ENCODE measurements at regions not wholly inside any gene's neighbourhood (a gene's known extent, or its start where the extent isn't known, plus 50 kb on each side); places are given as distances from the start of the nearest gene placed in this dataset.
A peak's percentile ranks its signal among the peaks of the same experiment; 100 is the strongest.

DNA sequence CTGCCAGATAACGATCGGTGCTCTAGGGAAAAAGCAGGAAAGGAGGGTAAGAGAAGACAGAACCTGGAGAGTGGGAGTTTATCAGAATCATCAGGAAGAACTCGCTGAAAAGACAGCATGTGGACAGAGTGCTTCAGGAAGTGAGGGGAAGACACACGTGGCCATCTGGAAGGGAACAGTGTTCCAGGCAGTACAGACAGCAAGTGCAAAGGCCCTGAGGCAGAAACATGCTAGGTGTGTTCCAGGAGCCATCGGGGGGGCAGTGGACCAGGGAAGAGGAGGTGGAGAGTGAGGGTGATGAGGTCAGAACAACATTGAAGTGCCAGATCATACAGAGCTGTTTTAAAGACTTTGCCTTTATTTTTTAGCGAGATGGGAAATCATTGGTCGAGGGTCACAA lies 354.3 kb upstream of the CNR1 start:
- Histone ChIP-seq H3F3A (ENCODE audit: insufficient read depth) (no peaks in the 10 kb centered on the region), H3K4me1 (ENCODE audit: insufficient read depth) (no peaks in the 10 kb centered on the region), H3K4me3 (no peak overlapping the region), H4K20me1 (ENCODE audit: insufficient read depth) (no peaks in the 10 kb centered on the region), H3K27me3 (replicated peaks; ENCODE audit: insufficient read depth) (peaks cover 11% of the 10 kb centered on the region; the same call in 1 of the 2 replicates), H3K9ac (no peak overlapping the region), H3K36me3 (ENCODE audit: low read depth) (no peaks in the 10 kb centered on the region), H3K9me3 (ENCODE audit: low read depth) (no peaks in the 10 kb centered on the region), H2AFZ (no peak overlapping the region), H3K9me2 (ENCODE audit: insufficient read depth) (no peaks in the 10 kb centered on the region), H3K27ac (no peak overlapping the region), H3K79me2 (ENCODE audit: insufficient read depth) (no peaks in the 10 kb centered on the region), H3K4me2 (ENCODE audit: unreplicated experiment) (no peak overlapping the region)
- in situ Hi-C loops (cut with MboI) = no loop called here
- DNase-seq = no peak
- 38 to 40% methylated on average over 7 of the region's 7 CpGs for WGBS, 2 experiments (ENCODE audit: low coverage in 1 of 2, low lambda C conversion rate in 2 of 2, missing lambda C conversion rate in 2 of 2)
- no peak for TF ChIP-seq EZH2 (IDR thresholded peaks at IDR 0.05; ENCODE audit: insufficient read depth, poor library complexity, severe bottlenecking)
- no peak for TF ChIP-seq EZH2phosphoT487 (IDR thresholded peaks at IDR 0.05; ENCODE audit: insufficient read depth, low read depth)

GRCh38 chr6:88520017-88520338 lies 353.8 kb upstream of the CNR1 start:
- Histone ChIP-seq H3K9ac (no peak overlapping the region), H3K36me3 (ENCODE audit: low read depth) (no peaks in the 10 kb centered on the region), H3K27me3 (replicated peaks; ENCODE audit: insufficient read depth) (peaks cover 11% of the 10 kb centered on the region; the same call in 1 of the 2 replicates), H4K20me1 (ENCODE audit: insufficient read depth) (no peaks in the 10 kb centered on the region), H3K27ac (no peak overlapping the region), H3F3A (ENCODE audit: insufficient read depth) (no peaks in the 10 kb centered on the region), H3K4me3 (no peak overlapping the region), H3K9me3 (ENCODE audit: low read depth) (no peaks in the 10 kb centered on the region), H2AFZ (no peak overlapping the region), H3K4me2 (ENCODE audit: unreplicated experiment) (no peak overlapping the region), H3K4me1 (ENCODE audit: insufficient read depth) (no peaks in the 10 kb centered on the region), H3K9me2 (ENCODE audit: insufficient read depth) (no peaks in the 10 kb centered on the region), H3K79me2 (ENCODE audit: insufficient read depth) (no peaks in the 10 kb centered on the region)
- TF ChIP-seq EZH2 (IDR thresholded peaks at IDR 0.05; ENCODE audit: insufficient read depth, poor library complexity, severe bottlenecking) (no peak), EZH2phosphoT487 (IDR thresholded peaks at IDR 0.05; ENCODE audit: insufficient read depth, low read depth) (no peak)
- in situ Hi-C loops (cut with MboI) = no loop called here
- no peak for DNase-seq

DNA sequence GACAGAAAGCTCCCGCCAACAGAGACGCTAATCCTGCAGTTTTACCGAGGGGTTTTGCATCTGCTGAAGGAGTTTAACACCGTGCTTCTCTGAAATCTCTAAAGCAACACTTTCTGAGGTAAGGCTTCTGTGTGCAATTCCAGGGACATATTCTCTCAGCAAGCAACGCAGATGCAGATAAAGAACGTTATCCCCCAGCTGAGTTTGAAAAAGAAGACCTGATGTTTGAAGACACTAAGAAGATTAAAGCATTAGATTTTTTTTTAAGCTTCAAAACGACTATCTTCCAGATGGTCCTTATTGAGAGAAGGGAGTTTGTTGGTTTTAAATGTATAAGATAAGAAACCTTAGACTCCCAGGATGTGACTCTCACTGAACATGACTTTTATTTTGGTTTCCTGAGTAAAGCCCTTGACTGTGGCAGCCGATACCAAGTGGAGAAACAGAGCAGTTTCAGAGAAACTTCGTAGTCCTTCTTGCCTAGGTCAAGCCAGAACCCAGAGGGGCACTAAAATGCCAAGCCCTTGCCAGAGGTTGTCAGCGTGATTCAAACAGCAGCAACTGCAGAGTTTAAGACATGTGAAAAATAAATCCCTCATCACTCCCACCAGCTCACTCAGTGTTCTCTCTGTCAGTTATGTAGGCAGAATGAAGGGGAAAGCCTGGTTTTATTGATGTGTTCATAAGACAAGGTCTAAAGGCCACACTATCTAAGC lies 353.3 kb upstream of the CNR1 start:
- Histone ChIP-seq H3K4me2 (ENCODE audit: unreplicated experiment) (no peak overlapping the region), H3K36me3 (ENCODE audit: low read depth) (no peaks in the 10 kb centered on the region), H3K4me1 (ENCODE audit: insufficient read depth) (no peaks in the 10 kb centered on the region), H3F3A (ENCODE audit: insufficient read depth) (no peaks in the 10 kb centered on the region), H4K20me1 (ENCODE audit: insufficient read depth) (no peaks in the 10 kb centered on the region), H3K27me3 (replicated peaks; ENCODE audit: insufficient read depth) (peaks cover 11% of the 10 kb centered on the region; the same call in 1 of the 2 replicates), H3K9me2 (ENCODE audit: insufficient read depth) (no peaks in the 10 kb centered on the region), H3K79me2 (ENCODE audit: insufficient read depth) (no peaks in the 10 kb centered on the region), H2AFZ (0 out of 2 replicates have a peak overlapping the region, but pooled peaks have one; percentile 29), H3K4me3 (no peak overlapping the region), H3K9me3 (ENCODE audit: low read depth) (no peaks in the 10 kb centered on the region), H3K9ac (no peak overlapping the region), H3K27ac (no peak overlapping the region)
- no peak for DNase-seq
- in situ Hi-C loops (cut with MboI) = no loop called here
- TF ChIP-seq EZH2 (IDR thresholded peaks at IDR 0.05; ENCODE audit: insufficient read depth, poor library complexity, severe bottlenecking) (no peak), EZH2phosphoT487 (IDR thresholded peaks at IDR 0.05; ENCODE audit: insufficient read depth, low read depth) (no peak)
- WGBS, 2 experiments (ENCODE audit: low coverage in 1 of 2, low lambda C conversion rate in 2 of 2, missing lambda C conversion rate in 2 of 2) = 10% methylated on average over 10 of the region's 10 CpGs

DNA sequence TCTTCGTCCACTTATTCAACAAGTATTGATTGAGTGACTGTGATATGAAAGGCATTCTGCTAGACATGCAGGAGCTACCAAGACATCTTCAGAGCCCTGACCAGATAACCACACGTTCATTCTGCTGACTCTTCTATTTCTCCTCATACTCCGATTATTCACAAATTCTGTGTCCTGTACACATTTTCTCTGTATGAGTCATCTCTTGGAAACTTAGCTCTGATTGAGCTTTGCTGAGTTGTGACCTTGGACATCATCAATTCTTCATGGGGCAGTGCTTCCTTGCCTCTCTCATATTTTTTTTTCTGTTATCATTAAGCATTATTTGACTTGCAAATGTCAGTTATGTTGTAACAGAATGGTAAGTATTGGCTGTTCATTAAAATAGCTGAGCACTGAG lies 351.6 kb upstream of the CNR1 start:
- no peaks in the 10 kb centered on the region for H4K20me1 ChIP-seq (ENCODE audit: insufficient read depth)
- in situ Hi-C loops (cut with MboI) = no loop called here
- H3K79me2 ChIP-seq (ENCODE audit: insufficient read depth) = no peaks in the 10 kb centered on the region
- no peak overlapping the region for H3K27ac ChIP-seq
- peak; percentile 6 for DNase-seq
- no peaks in the 10 kb centered on the region for H3K9me2 ChIP-seq (ENCODE audit: insufficient read depth)
- H2AFZ ChIP-seq = no peak overlapping the region
- no peaks in the 10 kb centered on the region for H3K9me3 ChIP-seq (ENCODE audit: low read depth)
- peaks cover 11% of the 10 kb centered on the region; the same call in 1 of the 2 replicates for H3K27me3 ChIP-seq (replicated peaks; ENCODE audit: insufficient read depth)
- H3K4me1 ChIP-seq (ENCODE audit: insufficient read depth) = no peaks in the 10 kb centered on the region
- 24 to 35% methylated on average over 3 of the region's 3 CpGs for WGBS, 2 experiments (ENCODE audit: low coverage in 1 of 2, low lambda C conversion rate in 2 of 2, missing lambda C conversion rate in 2 of 2)
- TF ChIP-seq EZH2 (IDR thresholded peaks at IDR 0.05; ENCODE audit: insufficient read depth, poor library complexity, severe bottlenecking) = no peak
- no peak for TF ChIP-seq EZH2phosphoT487 (IDR thresholded peaks at IDR 0.05; ENCODE audit: insufficient read depth, low read depth)
- no peaks in the 10 kb centered on the region for H3F3A ChIP-seq (ENCODE audit: insufficient read depth)
- H3K9ac ChIP-seq = no peak overlapping the region
- no peaks in the 10 kb centered on the region for H3K36me3 ChIP-seq (ENCODE audit: low read depth)
- no peak overlapping the region for H3K4me2 ChIP-seq (ENCODE audit: unreplicated experiment)
- H3K4me3 ChIP-seq = no peak overlapping the region

DNA sequence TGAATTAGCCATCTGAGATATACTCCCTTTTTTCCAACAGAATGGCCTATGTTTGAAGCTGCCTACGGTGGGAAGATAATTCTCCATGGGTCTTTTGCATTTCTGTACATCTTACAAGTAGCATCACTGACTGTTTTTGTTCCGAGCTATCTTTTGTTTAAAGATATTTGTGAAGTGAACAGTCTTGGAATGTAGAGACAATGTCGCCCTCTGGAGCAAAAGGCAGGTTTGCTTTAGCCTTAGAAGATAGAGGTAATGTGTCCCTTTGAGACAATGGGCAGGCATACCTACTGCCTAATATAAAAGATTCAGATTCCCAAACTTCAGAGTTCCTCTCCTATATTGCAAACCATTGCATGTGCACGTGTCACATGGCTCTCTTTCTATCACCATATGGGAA lies 347.8 kb upstream of the CNR1 start:
- 17% methylated on average over 4 of the region's 4 CpGs for WGBS, 2 experiments (ENCODE audit: low coverage in 1 of 2, low lambda C conversion rate in 2 of 2, missing lambda C conversion rate in 2 of 2)
- in situ Hi-C loops (cut with MboI) = no loop called here
- no peak overlapping the region for H3K4me3 ChIP-seq
- no peak overlapping the region for H3K27ac ChIP-seq
- no peaks in the 10 kb centered on the region for H4K20me1 ChIP-seq (ENCODE audit: insufficient read depth)
- H3K9me3 ChIP-seq (ENCODE audit: low read depth) = no peaks in the 10 kb centered on the region
- H2AFZ ChIP-seq = no peak overlapping the region
- no peaks in the 10 kb centered on the region for H3K4me1 ChIP-seq (ENCODE audit: insufficient read depth)
- H3F3A ChIP-seq (ENCODE audit: insufficient read depth) = no peaks in the 10 kb centered on the region
- no peak overlapping the region for H3K4me2 ChIP-seq (ENCODE audit: unreplicated experiment)
- peak; percentile 3 for DNase-seq
- H3K9ac ChIP-seq = no peak overlapping the region
- no peaks in the 10 kb centered on the region for H3K36me3 ChIP-seq (ENCODE audit: low read depth)
- H3K79me2 ChIP-seq (ENCODE audit: insufficient read depth) = no peaks in the 10 kb centered on the region
- H3K27me3 ChIP-seq (replicated peaks; ENCODE audit: insufficient read depth) = peaks cover 4% of the 10 kb centered on the region; the same call in 1 of the 2 replicates
- no peaks in the 10 kb centered on the region for H3K9me2 ChIP-seq (ENCODE audit: insufficient read depth)
- TF ChIP-seq EZH2 (IDR thresholded peaks at IDR 0.05; ENCODE audit: insufficient read depth, poor library complexity, severe bottlenecking) (no peak), EZH2phosphoT487 (IDR thresholded peaks at IDR 0.05; ENCODE audit: insufficient read depth, low read depth) (no peak)
